A204.1 (cell line): ENCODE measurements at regions not wholly inside any gene's neighbourhood (a gene's known extent, or its start where the extent isn't known, plus 50 kb on each side); places are given as distances from the start of the nearest gene placed in this dataset.

Experiments used
- FAIRE-seq: peaks from 2 replicates; lab custom pipeline; 2012; peaks lifted over from hg19 to GRCh38; lab: Jason Lieb, UNC

- no peak for FAIRE-seq
These were observed 157.3 kb upstream of the BDNF start for GRCh38 chr11:27857588-27857987.

- FAIRE-seq, result no peak
These were observed 156.8 kb upstream of the BDNF start for GRCh38 chr11:27857014-27857413.

GRCh38 chr11:27848423-27848822 is 148.2 kb upstream of the BDNF start:
- no peak for FAIRE-seq

DNA sequence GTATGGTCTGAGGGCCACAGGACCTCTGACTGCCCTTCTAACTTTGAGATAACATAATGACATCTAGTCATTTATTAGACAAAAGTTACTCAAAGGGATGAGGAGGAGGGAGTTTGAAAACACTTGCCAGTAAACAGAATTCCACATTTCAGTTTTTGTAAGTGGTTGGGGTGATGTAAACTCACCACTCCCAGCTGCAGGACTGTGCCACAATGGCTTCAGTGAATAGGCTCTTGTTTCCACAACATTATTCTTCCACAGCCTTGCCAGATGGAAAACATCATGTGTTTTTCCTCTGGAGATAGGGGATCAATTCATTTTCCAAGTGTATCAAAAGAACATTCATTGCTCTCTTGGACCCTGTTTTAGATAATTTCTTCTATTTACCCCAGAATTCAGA is 147.2 kb upstream of the BDNF start:
- FAIRE-seq, result no peak

DNA sequence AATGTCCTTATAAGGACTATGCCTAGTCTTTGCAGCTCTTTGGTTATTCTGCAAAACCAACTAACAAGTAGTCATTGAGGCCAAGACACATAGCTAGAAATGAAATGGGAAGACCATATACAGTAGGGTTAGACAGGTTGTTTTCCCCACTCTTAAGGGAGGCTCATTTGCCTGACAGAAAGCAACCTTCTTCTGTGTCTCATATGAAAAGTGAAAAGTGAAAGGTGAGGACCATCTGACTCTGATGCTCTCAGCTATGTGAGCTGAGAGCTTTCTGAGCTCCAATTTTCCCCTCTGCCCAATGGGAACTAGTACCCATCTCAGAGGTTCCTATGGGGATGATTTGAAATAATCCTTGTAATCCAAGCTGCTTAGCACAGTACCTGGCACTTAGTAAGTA is 142.0 kb upstream of the BDNF start:
- FAIRE-seq, result no peak

DNA sequence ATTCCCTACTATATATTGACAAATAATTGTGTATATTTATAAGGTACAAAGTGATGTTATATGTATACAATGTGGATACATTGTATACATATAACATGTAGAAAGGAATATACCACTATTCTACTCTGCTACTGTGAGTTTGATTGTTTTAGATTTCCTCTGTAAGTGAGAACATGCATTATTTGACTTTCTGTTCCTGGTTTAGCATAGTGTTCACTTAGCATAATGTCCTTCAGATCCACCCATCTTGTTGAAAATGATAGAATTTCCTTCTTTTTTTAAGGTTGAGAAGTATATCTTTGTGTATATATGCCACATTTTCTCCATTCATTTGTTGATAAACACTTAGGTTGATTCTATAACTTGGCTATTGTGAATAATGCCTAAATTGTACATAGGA is 140.8 kb upstream of the BDNF start:
- no peak for FAIRE-seq

GRCh38 chr11:27839226-27839913 is 139.1 kb upstream of the BDNF start:
- no peak for FAIRE-seq

DNA sequence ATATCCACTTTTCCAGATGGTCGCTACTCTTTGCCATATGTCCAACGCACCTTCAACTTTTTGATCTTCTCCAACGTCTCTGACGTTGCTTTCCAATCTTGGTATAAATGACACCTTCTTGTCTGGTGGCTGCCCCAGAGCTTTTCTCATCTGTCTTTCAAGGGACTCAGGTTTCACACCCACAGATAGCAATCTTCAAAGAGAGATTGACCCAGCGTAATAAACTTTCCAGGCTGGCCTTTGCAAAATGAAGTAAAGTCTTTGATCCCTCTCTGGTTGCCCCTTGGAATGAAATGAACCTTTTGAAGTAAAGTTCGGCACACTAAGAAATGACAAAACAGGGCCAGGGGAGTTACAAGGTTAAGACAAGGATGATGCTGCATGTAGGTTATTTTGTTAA is 138.4 kb upstream of the BDNF start:
- no peak for FAIRE-seq

DNA sequence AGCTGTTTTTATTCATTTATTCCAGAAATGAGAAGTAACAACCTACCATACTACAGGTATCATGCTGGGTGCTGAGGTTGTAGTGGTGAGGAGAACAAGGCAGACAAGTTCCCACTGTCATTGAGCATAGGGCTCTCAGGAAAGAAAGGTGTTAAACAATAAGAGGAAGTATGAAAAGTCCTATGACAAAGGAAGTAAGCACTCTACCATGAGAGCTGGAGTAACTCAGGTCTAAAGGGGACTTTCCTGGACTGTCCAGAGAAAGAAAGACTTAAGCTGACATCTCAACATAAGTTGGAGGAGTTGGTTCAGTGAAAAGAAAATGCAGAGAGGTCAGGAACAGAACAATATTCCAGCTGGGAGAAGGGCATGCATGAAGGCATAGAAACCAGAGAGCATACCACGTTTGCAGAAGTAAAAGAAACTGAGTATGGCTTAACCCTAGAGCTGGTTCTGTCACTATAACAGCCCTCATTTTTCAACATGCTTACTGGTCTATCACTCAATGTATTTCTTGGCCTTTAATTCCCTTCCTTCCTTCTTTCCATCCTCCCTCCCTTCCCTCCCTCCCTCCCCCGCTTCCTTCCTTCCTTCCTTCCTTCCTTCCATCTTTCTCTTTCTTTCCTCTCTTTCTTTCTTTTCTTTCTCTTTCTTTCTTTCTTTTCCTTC is 137.8 kb upstream of the BDNF start:
- no peak for FAIRE-seq

- FAIRE-seq, result no peak
These were observed 130.0 kb upstream of the BDNF start for GRCh38 chr11:27830206-27830605.

GRCh38 chr11:27820249-27820648 is 120.0 kb upstream of the BDNF start:
- no peak for FAIRE-seq

- no peak for FAIRE-seq
These were observed 115.9 kb upstream of the BDNF start for GRCh38 chr11:27816197-27816596.

DNA sequence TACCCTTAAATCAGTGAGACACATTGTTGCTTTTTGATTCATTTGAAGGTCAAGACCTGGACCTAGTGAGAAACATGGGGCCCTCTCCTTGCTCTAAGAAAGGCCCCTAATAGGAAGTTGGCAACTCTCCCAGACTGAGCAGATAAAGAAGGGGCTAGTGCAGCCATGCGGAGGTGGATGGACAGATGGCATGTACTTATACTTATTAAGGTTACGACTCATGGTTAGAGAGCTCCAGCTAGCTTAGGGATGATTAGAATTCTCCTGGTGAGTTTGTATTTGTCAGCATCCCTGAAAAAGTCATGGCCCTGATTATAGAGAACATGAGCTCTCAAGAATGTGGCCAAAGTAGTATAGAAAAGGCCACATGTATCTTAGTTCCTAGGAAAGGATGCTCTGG is 112.1 kb upstream of the BDNF start:
- FAIRE-seq, result no peak

GRCh38 chr11:27807596-27807995 is 107.3 kb upstream of the BDNF start:
- no peak for FAIRE-seq

DNA sequence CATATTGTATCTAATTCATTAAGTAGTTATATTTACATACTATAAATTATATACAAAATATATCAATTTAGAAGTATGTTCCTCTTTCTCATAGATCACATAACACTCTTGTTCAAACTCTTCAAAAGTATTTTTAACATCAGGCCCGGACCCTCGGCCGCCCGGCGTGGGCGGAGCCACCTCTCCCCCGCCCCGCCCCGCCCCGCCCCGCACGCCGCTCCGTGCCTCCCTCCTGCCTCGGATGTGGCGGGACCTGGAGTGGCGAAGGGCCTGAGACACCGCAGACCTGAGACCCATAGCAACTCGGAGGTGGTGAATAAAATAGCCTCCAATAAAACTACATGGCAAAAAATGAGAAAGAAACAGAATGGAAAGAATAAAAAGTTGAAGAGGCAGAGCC is 105.9 kb upstream of the BDNF start:
- FAIRE-seq, result no peak

- FAIRE-seq, result no peak
These were observed 96.0 kb upstream of the BDNF start for GRCh38 chr11:27795955-27796861.

GRCh38 chr11:27786864-27787263 is 86.6 kb upstream of the BDNF start:
- FAIRE-seq, result no peak

- FAIRE-seq, result no peak
These were observed 86.1 kb upstream of the BDNF start for GRCh38 chr11:27786331-27786730.

GRCh38 chr11:27783701-27784355 is 83.6 kb upstream of the BDNF start:
- FAIRE-seq, result no peak

- FAIRE-seq, result no peak
These were observed 76.8 kb upstream of the BDNF start for GRCh38 chr11:27777033-27777432.

GRCh38 chr11:27773884-27774283 is 73.6 kb upstream of the BDNF start:
- no peak for FAIRE-seq

DNA sequence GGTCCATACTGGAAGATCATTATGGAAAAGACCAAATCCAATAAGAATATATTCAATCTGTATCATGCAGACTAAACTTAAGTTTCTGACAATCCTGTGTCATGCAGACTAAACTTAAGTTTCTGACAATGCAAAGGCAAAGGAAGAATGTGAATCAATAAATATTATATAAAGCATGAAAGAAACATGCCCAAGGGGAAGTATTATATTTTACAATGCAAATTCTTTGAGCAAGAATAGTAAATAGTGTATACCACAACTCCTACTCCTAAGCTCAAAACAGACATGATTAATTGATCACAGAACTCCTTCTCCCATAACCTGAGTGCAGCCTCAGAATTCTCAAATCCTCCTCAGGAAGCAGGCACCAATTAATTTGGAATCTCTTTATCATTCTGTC is 71.3 kb upstream of the BDNF start:
- no peak for FAIRE-seq

DNA sequence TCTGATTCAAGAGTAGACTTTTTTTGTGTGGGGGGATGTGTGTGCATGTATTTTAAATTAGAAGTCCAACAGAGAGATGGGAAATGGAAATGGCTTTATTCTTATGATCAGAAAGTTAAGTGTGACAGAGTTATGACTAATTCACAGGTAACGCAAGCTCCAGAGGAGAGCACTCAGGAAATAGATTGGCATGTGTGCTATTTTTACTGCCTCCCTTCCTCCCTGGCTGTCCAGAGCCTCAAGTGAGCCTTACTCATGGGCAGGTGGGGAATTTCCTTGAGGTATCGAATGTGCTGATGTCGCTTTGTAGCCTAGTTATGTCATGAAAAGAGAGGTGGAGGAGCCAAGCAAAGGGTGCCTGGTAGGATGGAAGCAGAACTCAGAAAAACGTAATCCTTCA is 70.3 kb upstream of the BDNF start:
- no peak for FAIRE-seq
